AG10803 (cell line): ENCODE measurements at regions not wholly inside any gene's neighbourhood (a gene's known extent, or its start where the extent isn't known, plus 50 kb on each side); places are given as distances from the start of the nearest gene placed in this dataset.

Source experiments
- DNase-seq: peaks from one replicate; pipeline ENCODE4 v3.0.0; 2010; ENCODE audit warnings: low read depth
- H3K4me3 ChIP-seq: 2 replicates; pipeline ENCODE4 v1.5.1; 2011; ENCODE audit warnings: mild to moderate bottlenecking, low read length, control low read depth
- TF ChIP-seq, protein P1 (sequence below): conservative IDR thresholded peaks from 2 replicates; pipeline ENCODE4 v1.5.1; 2011; ENCODE audit warnings: mild to moderate bottlenecking, low read length, control low read depth, inconsistent platforms

DNA sequence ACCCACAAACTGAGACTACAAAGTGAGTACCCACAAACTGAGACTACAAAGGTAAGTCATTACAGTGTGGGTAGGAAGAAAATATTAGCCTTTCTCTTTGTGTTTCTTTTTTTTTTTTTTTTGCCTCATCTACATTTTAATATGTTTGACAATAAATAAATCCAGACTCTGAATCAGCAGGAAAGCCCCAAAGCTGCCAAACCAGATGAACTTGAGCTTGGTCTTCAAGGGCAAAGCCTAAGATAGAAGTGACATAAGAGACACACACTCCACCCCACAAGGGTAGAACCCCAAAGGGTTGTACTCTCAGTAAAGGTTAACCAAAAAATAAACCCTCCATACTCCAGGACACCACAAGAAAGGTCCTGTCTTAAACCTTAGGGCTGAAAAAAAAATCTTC, 326.8 kb upstream of the ARID1B start:
- TF ChIP-seq, protein P1, sequence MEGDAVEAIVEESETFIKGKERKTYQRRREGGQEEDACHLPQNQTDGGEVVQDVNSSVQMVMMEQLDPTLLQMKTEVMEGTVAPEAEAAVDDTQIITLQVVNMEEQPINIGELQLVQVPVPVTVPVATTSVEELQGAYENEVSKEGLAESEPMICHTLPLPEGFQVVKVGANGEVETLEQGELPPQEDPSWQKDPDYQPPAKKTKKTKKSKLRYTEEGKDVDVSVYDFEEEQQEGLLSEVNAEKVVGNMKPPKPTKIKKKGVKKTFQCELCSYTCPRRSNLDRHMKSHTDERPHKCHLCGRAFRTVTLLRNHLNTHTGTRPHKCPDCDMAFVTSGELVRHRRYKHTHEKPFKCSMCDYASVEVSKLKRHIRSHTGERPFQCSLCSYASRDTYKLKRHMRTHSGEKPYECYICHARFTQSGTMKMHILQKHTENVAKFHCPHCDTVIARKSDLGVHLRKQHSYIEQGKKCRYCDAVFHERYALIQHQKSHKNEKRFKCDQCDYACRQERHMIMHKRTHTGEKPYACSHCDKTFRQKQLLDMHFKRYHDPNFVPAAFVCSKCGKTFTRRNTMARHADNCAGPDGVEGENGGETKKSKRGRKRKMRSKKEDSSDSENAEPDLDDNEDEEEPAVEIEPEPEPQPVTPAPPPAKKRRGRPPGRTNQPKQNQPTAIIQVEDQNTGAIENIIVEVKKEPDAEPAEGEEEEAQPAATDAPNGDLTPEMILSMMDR, result no peak
- DNase-seq, result no peak
- H3K4me3 ChIP-seq, result no peak overlapping the region

DNA sequence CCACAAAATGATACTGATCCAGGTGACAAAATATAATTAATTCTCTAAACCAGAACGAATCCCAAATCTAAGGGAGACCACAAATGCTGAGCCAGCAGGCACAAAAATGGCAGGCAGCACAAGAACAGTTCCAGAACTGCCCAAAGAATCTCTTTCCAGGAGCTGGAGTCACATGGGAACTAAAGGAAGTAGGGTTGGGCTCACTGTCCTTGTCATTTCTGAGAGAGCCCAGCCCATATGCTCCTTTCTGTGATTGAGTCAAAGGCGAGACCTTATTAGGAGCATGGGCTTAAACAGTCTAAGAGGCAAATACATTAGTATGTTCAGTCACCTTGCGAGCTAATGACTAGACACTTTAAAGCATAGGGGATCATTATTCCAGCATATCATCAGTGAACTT, 327.6 kb upstream of the ARID1B start:
- no peak for DNase-seq
- TF ChIP-seq, protein P1, result no peak

DNA sequence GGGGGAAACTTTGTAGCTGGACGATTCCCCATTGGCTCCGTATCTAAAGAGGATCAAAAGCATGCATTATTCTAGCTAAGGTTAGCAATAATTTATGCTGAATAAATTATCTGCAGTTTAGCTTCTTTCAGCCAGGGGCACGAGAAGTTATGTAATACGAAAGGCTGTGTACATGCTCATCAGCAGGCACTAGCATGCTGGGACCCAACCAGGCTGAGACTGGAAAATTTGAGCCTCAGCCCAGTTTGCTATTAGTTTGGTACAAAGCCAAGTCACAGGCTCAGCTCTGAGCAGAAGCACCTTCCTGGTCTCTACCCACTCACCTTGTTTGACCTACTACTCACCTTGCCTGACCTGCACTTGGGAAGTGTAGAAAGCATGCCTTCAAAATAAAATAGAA, 328.1 kb upstream of the ARID1B start:
- TF ChIP-seq, protein P1, result no peak
- DNase-seq, result no peak
- H3K4me3 ChIP-seq, result no peak overlapping the region

More for the DNA sequence above, 327.6 kb upstream of the ARID1B start:
- H3K4me3 ChIP-seq, result no peak overlapping the region

DNA sequence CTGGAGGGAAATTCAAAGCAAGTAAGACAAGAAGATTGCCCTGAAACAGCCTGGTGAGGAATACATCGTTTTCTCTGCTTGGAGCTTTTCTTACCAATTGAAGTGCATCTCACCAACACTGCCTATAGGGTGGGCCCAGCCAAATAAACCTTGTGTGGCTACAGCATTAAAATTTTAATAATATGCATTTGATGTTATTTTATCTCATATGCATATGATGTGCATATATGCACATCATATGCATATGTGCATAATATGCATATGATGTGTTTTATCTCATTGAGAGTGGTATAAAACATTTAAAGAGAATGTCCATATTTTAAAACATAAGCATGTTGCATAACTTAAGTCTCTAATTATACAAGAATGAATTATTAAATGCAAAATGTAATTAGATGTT, 328.6 kb upstream of the ARID1B start:
- DNase-seq, result no peak
- no peak overlapping the region for H3K4me3 ChIP-seq
- TF ChIP-seq, protein P1, result no peak

DNA sequence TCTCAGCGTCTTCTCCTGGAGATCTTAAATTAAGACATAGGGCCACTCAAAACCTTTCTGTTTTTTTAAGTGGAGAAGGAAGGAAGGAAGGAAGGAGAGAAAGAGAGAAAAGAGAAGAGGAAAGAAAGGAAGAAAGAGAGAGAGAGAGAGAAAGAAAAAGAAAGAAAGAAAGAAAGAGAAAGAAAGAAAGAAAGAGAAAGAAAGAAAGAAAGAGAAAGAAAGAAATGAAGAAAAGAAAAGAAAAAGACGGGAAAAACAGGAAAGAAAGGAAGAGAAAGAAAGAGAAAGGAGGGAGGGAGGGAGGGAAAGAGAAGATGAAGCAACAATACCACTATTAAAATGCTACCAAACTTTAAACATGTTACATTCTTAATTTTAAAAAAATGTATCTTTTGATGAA, 336.5 kb upstream of the ARID1B start:
- TF ChIP-seq, protein P1, result no peak
- no peak for DNase-seq
- H3K4me3 ChIP-seq, result no peak overlapping the region

DNA sequence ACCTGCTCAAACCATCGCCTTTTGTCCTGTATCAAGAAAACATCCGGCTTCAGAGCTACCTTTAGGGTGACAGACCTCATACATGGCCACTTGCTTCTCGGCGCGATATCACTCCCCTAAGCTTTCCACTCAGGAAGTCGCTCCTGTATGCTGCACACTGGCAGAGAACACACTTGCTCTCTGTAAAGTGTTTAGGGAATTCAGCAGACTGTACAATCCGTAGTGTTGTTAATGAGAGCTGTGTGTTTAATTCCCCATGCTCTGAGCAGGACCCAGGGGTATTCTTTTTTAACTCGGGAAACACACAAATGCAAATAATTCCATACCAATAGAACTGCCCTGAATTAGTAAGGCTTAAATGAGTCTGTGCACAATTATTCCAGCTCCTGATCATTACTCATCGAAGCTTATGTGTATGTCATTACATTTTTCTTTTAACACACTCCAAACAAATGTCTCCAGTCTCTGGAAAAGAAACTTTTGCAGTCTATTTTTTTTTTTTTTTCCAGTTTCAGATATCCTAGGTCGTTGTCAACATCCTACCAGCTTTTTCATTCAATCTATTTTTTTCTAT, 338.7 kb upstream of the ARID1B start:
- no peak for DNase-seq
- H3K4me3 ChIP-seq, result no peak overlapping the region
- TF ChIP-seq, protein P1, result no peak

DNA sequence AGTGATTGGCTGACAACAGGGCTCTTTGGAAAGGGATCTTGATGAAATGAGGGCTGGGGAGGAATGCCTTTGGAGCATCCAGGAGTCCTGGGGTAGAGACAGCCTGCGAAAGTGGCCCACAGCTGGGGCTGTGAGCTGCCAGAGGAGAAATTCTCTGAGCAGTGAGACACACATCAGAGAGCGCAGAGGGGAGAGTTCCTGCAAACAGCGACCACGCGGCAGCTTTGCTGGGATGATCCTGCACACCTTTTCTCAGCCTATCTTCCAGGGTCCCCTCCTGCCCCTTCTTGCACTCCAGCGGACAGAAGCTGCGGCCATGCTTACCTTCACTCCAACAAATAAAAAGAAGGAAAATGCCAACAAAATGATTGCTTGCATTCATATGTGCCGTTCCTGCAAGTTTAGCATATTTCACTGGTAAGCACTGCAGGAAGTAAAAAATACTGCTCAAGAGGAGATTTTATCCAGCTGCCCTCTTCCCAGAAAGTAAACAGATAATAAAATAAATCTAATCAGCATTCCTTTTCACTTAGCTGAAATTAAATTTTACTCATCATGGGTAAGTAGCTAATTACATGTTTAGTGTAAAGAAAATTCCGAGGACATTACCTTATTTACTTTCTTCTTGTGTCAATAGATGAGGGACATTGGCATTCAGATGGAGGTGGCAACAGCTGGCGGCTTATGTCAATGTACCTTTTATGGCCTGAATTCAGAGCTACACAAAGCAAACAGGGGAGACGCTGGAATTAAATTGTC, 339.9 kb upstream of the ARID1B start:
- no peak overlapping the region for H3K4me3 ChIP-seq
- TF ChIP-seq, protein P1, result no peak
- no peak for DNase-seq
